CD14-positive monocyte (primary cell): ENCODE measurements at regions not wholly inside any gene's neighbourhood (a gene's known extent, or its start where the extent isn't known, plus 50 kb on each side); places are given as distances from the start of the nearest gene placed in this dataset.
"Not testable (repeated sequence)": the region's sequence is repeated elsewhere in the genome, so short reads cannot be mapped to it uniquely, and the experiment has no call there.

Experiments used
- DNase-seq, 3 donors: peaks; one replicate each; pipeline ENCODE4 v3.0.0-alpha.2; 2011 to 2022
- H2AFZ ChIP-seq: 2 replicates; pipeline ENCODE4 v1.6.0; 2012; ENCODE audit warnings: mild to moderate bottlenecking, low read depth, low read length, inconsistent platforms; ENCODE audit not compliant: insufficient read depth, poor library complexity, severe bottlenecking
- H3K27ac ChIP-seq, 2 donors: 1 replicate in 1 of 2; 2 replicates in 1 of 2; pipeline ENCODE4 v1.5.1; 2012 to 2013; ENCODE audit warnings: low read length in 2 of 2, control low read depth in 1 of 2, inconsistent platforms in 1 of 2, low read depth in 1 of 2, mild to moderate bottlenecking in 1 of 2
- H3K27me3 ChIP-seq, 2 donors: one replicate each; pipeline versions ENCODE4 v1.6.0 to v1.6.1; 2011 to 2013; ENCODE audit warnings: low read length in 2 of 2; ENCODE audit not compliant: control insufficient read depth in 2 of 2, insufficient read depth in 2 of 2
- H3K36me3 ChIP-seq, 2 donors: replicated peaks in 1 of 2; 1 replicate in 1 of 2; 2 replicates in 1 of 2; pipeline versions ENCODE4 v1.5.1 to v1.6.1; 2012 to 2013; ENCODE audit warnings: low read length in 2 of 2, control low read depth in 1 of 2, inconsistent platforms in 1 of 2, mild to moderate bottlenecking in 1 of 2; ENCODE audit not compliant: insufficient read depth in 2 of 2, control insufficient read depth in 1 of 2
- H3K4me1 ChIP-seq, 2 donors: 1 replicate in 1 of 2; 2 replicates in 1 of 2; pipeline versions ENCODE4 v1.5.1 to v1.6.1; 2012 to 2013; ENCODE audit warnings: low read length in 2 of 2, control low read depth in 1 of 2, inconsistent platforms in 1 of 2, mild to moderate bottlenecking in 1 of 2, moderate library complexity in 1 of 2; ENCODE audit not compliant: insufficient read depth in 2 of 2, control insufficient read depth in 1 of 2
- H3K4me2 ChIP-seq: replicated peaks from 2 replicates; pipeline ENCODE3; 2012; ENCODE audit warnings: low read length, moderate library complexity, mild to moderate bottlenecking; ENCODE audit not compliant: poor library complexity, severe bottlenecking; ENCODE audit errors: extremely low read depth
- H3K4me3 ChIP-seq, 3 experiments: fragments of 200-600 bp in 1 of 3; sonication (generic) in 1 of 3; replicated peaks in 1 of 3; 1 replicate in 2 of 3; 2 replicates in 1 of 3; pipeline ENCODE4 v1.5.1; 2011 to 2013; ENCODE audit warnings: low read length in 3 of 3, mild to moderate bottlenecking in 3 of 3, control low read depth in 2 of 3, low read depth in 2 of 3, inconsistent platforms in 1 of 3, moderate library complexity in 1 of 3
- H3K79me2 ChIP-seq: 2 replicates; pipeline ENCODE4 v1.6.0; 2012; ENCODE audit warnings: mild to moderate bottlenecking, control low read depth, inconsistent platforms, low read length, moderate library complexity; ENCODE audit not compliant: insufficient read depth
- H3K9ac ChIP-seq: 2 replicates; pipeline ENCODE4 v1.6.0; 2017; ENCODE audit warnings: low read length, mild to moderate bottlenecking; ENCODE audit not compliant: insufficient read depth, poor library complexity, severe bottlenecking
- H3K9me3 ChIP-seq, 2 donors: replicated peaks in 1 of 2; 1 replicate in 1 of 2; 2 replicates in 1 of 2; pipeline versions ENCODE4 v1.5.1 to v1.6.1; 2012 to 2013; ENCODE audit warnings: low read length in 2 of 2, control low read depth in 1 of 2; ENCODE audit not compliant: control insufficient read depth in 1 of 2, insufficient read depth in 1 of 2
- H4K20me1 ChIP-seq: 2 replicates; pipeline ENCODE4 v1.6.0; 2012; ENCODE audit warnings: mild to moderate bottlenecking, low read length, control low read depth, moderate library complexity; ENCODE audit not compliant: insufficient read depth
- H3K27ac Mint-ChIP-seq, 7 donors: one replicate each; pipeline ENCODE4 v1.8.0; 2020; ENCODE audit warnings: mild to moderate bottlenecking in 7 of 7, mixed read lengths in 7 of 7, moderate library complexity in 6 of 7, inconsistent platforms in 2 of 7
- H3K27me3 Mint-ChIP-seq, 3 donors: one replicate each; pipeline ENCODE4 v1.8.0; 2021 to 2022; ENCODE audit warnings: low read depth in 3 of 3, mild to moderate bottlenecking in 3 of 3, mixed read lengths in 3 of 3, moderate library complexity in 3 of 3, inconsistent platforms in 1 of 3
- H3K36me3 Mint-ChIP-seq, 2 donors: one replicate each; pipeline ENCODE4 v1.8.0; 2020; ENCODE audit warnings: mixed read lengths in 2 of 2, inconsistent platforms in 1 of 2, mild to moderate bottlenecking in 1 of 2
- H3K4me1 Mint-ChIP-seq: one replicate; pipeline ENCODE4 v1.8.0; 2020; ENCODE audit warnings: mild to moderate bottlenecking, mixed read lengths
- H3K4me3 Mint-ChIP-seq, 2 donors: one replicate each; pipeline ENCODE4 v1.8.0; 2020; ENCODE audit warnings: mild to moderate bottlenecking in 2 of 2, mixed read lengths in 2 of 2, moderate library complexity in 1 of 2
- H3K9me3 Mint-ChIP-seq, 7 donors: one replicate each; pipeline ENCODE4 v1.8.0; 2020 to 2022; ENCODE audit warnings: mixed read lengths in 7 of 7, mild to moderate bottlenecking in 6 of 7, moderate library complexity in 6 of 7, inconsistent platforms in 2 of 7
- CTCF ChIP-seq: fragments of 200-600 bp; IDR thresholded peaks from one replicate; pipeline ENCODE4 v1.8.0; 2022; ENCODE audit warnings: antibody characterized with exemption, mild to moderate bottlenecking
- WGBS: methylation state at CpG from one replicate; pipeline ENCODE4 v1.1.5; 2013; ENCODE audit warnings: missing lambda C conversion rate; ENCODE audit not compliant: insufficient coverage; 5-methylcytosine and 5-hydroxymethylcytosine counted together
- intact Hi-C, 2 donors: fragments of 100-400 bp; cut with micrococcal nuclease; formaldehyde crosslinking; loops; one replicate each; pipeline versions ENCODE4 v1.15.0 to v1.15.1; 2023

GRCh38 chr19:23597661-23598060, 89.4 kb downstream of the ZNF675 start:
- peaks cover 11 to 43% (median 28%) of the 10 kb centered on the region in 7 donors for H3K9me3 Mint-ChIP-seq
- no peaks in the 10 kb centered on the region for H3K27me3 ChIP-seq

GRCh38 chr19:23596872-23597271, 90.1 kb downstream of the ZNF675 start:
- no peaks in the 10 kb centered on the region for H4K20me1 ChIP-seq
- no peak for DNase-seq
- no peaks in the 10 kb centered on the region for H3K4me1 ChIP-seq
- Mint-ChIP-seq H3K36me3 (no peaks in the 10 kb centered on the region), H3K9me3 (peaks cover 11 to 44% (median 25%) of the 10 kb centered on the region in 7 donors), H3K27me3 (no peaks in the 10 kb centered on the region), H3K4me3 (no peak overlapping the region), H3K27ac (no peak overlapping the region), H3K4me1 (no peaks in the 10 kb centered on the region)
- H2AFZ ChIP-seq = no peak overlapping the region
- H3K9ac ChIP-seq = no peak overlapping the region
- TF ChIP-seq CTCF = no peak
- no peaks in the 10 kb centered on the region for H3K27me3 ChIP-seq
- no peaks in the 10 kb centered on the region for H3K36me3 ChIP-seq
- no peak overlapping the region for H3K27ac ChIP-seq
- peaks cover 22 to 39% of the 10 kb centered on the region in 2 donors for H3K9me3 ChIP-seq
- intact Hi-C loops = no loop called here
- no peaks in the 10 kb centered on the region for H3K79me2 ChIP-seq
- no peak overlapping the region for H3K4me2 ChIP-seq
- H3K4me3 ChIP-seq = no peak overlapping the region

More at GRCh38 chr19:23597661-23598060, 89.4 kb downstream of the ZNF675 start:
- Histone ChIP-seq H3K79me2 (no peaks in the 10 kb centered on the region), H3K4me1 (no peaks in the 10 kb centered on the region), H3K4me2 (no peak overlapping the region), H2AFZ (no peak overlapping the region), H3K36me3 (no peaks in the 10 kb centered on the region), H3K27ac (no peak overlapping the region), H3K9ac (no peak overlapping the region), H3K9me3 (peaks cover 21 to 43% of the 10 kb centered on the region in 2 donors), H4K20me1 (no peaks in the 10 kb centered on the region), H3K4me3 (no peak overlapping the region)
- no peak overlapping the region for H3K27ac Mint-ChIP-seq
- TF ChIP-seq CTCF = no peak
- WGBS = no CpG with 5 or more reads among the region's 2 CpGs
- no peaks in the 10 kb centered on the region for H3K36me3 Mint-ChIP-seq
- no peaks in the 10 kb centered on the region for H3K4me1 Mint-ChIP-seq
- no peaks in the 10 kb centered on the region for H3K27me3 Mint-ChIP-seq
- no peak for DNase-seq
- intact Hi-C loops = no loop called here
- no peak overlapping the region for H3K4me3 Mint-ChIP-seq

GRCh38 chr19:23594311-23594710, 92.7 kb downstream of the ZNF675 start:
- peaks cover 17 to 41% of the 10 kb centered on the region in 2 donors for H3K9me3 ChIP-seq
- H3K9ac ChIP-seq, H3K27me3 Mint-ChIP-seq, H3K27ac ChIP-seq, DNase-seq, H2AFZ ChIP-seq, H3K79me2 ChIP-seq, intact Hi-C loops, H3K36me3 ChIP-seq, H3K4me2 ChIP-seq, H3K4me1 Mint-ChIP-seq, H4K20me1 ChIP-seq, H3K27me3 ChIP-seq, H3K4me3 Mint-ChIP-seq, H3K27ac Mint-ChIP-seq, H3K4me3 ChIP-seq, H3K4me1 ChIP-seq, H3K36me3 Mint-ChIP-seq: not testable (repeated sequence)
- peaks cover 21 to 44% (median 33%) of the 10 kb centered on the region in 7 donors for H3K9me3 Mint-ChIP-seq
- WGBS = 100% methylated on average over 1 of the region's 12 CpGs
